GM12878 (cell line): ENCODE measurements at regions not wholly inside any gene's neighbourhood (a gene's known extent, or its start where the extent isn't known, plus 50 kb on each side); places are given as distances from the start of the nearest gene placed in this dataset.

Experiments used
- ATAC-seq: fragments of 200-7000 bp; cut with Tn5 transposase; 3 replicates; pipeline ENCODE4 v1.9.1; 2020; ENCODE audit warnings: mild to moderate bottlenecking, moderate library complexity
- BruUV-seq: library from RNA; stranded (reverse); fragments of 400-500 nt; replicated peaks from 2 replicates; lab custom pipeline; 2021; lab: Mats Ljungman, UMichigan
- CTCF ChIA-PET: fragments of 300-600 bp; sonication (Branson Sonifier 250); formaldehyde crosslinking; extraction: SDS; loops from one replicate; lab custom pipeline; 2021; ENCODE audit warnings: inconsistent platforms; lab: Yijun Ruan, JAX
- POLR2A ChIA-PET: fragments of 350-600 bp; formaldehyde crosslinking; extraction: SDS; loops from one replicate; lab custom pipeline; 2021; ENCODE audit warnings: inconsistent platforms; lab: Charles Lee
- RAD21 ChIA-PET: fragments of 300-600 bp; sonication (Branson Sonifier 250); formaldehyde crosslinking; loops from one replicate; lab custom pipeline; 2023; ENCODE audit warnings: antibody characterized with exemption; ENCODE audit not compliant: unreplicated experiment; lab: Charles Lee
- SMC1A ChIA-PET: fragments of 300-600 bp; sonication (Branson Sonifier 250); formaldehyde crosslinking; loops from one replicate; lab custom pipeline; 2023; ENCODE audit not compliant: unreplicated experiment, uncharacterized antibody; lab: Charles Lee
- DNase-seq: peaks from one replicate; pipeline ENCODE4 v3.0.0-alpha.2; 2011; ENCODE audit warnings: low read depth, low spot score
- FAIRE-seq: peaks from 3 replicates; lab custom pipeline; 2011; peaks lifted over from hg19 to GRCh38; lab: Jason Lieb, UNC
- H2AFZ ChIP-seq: 2 replicates; pipeline ENCODE4 v1.6.0; 2011; ENCODE audit warnings: low read depth, low read length, control low read depth; ENCODE audit not compliant: control insufficient read depth
- H3K27ac ChIP-seq: 2 replicates; pipeline ENCODE4 v1.5.1; 2011; ENCODE audit warnings: control low read depth; ENCODE audit not compliant: control insufficient read depth, insufficient read depth
- H3K27me3 ChIP-seq, 2 experiments: replicated peaks in 1 of 2; 2 replicates each; pipeline versions ENCODE4 v1.6.0 to v1.6.1; 2011; ENCODE audit warnings: low read length in 1 of 2; ENCODE audit not compliant: control insufficient read depth in 2 of 2, insufficient read depth in 2 of 2
- H3K36me3 ChIP-seq, 2 experiments: 2 replicates each; pipeline ENCODE4 v1.5.1; 2011; ENCODE audit warnings: low read length in 1 of 2; ENCODE audit not compliant: control insufficient read depth in 2 of 2, insufficient read depth in 2 of 2
- H3K4me1 ChIP-seq: 2 replicates; pipeline ENCODE4 v1.6.1; 2011; ENCODE audit warnings: mild to moderate bottlenecking, low read length, moderate library complexity, mixed read lengths; ENCODE audit not compliant: control insufficient read depth, insufficient read depth
- H3K4me2 ChIP-seq: 2 replicates; pipeline ENCODE4 v1.6.0; 2011; ENCODE audit warnings: control low read depth; ENCODE audit not compliant: control insufficient read depth, insufficient read depth
- H3K4me3 ChIP-seq: fragments of 200-600 bp; sonication (generic); 2 replicates; pipeline ENCODE4 v1.5.1; 2016
- H3K79me2 ChIP-seq: 2 replicates; pipeline ENCODE4 v1.6.0; 2011; ENCODE audit warnings: low read length; ENCODE audit not compliant: control insufficient read depth, insufficient read depth
- H3K9ac ChIP-seq: 2 replicates; pipeline ENCODE4 v1.8.0; 2011; ENCODE audit warnings: low read length, control low read depth, mixed read lengths; ENCODE audit not compliant: control insufficient read depth, insufficient read depth
- H3K9me3 ChIP-seq: replicated peaks from 3 replicates; pipeline ENCODE4 v1.5.1; 2011; ENCODE audit warnings: mild to moderate bottlenecking, low read length; ENCODE audit not compliant: control insufficient read depth, insufficient read depth
- H4K20me1 ChIP-seq: 2 replicates; pipeline ENCODE4 v1.6.0; 2011; ENCODE audit not compliant: control insufficient read depth, insufficient read depth
- ATF3 ChIP-seq: IDR thresholded peaks from 2 replicates; pipeline ENCODE4 v1.6.1; 2011; ENCODE audit warnings: low read depth, mild to moderate bottlenecking, low read length, moderate library complexity, borderline replicate concordance; ENCODE audit errors: extremely low read depth
- ETV6 ChIP-seq, 2 experiments: fragments of 450-650 bp in 1 of 2; IDR thresholded peaks in 1 of 2; conservative IDR thresholded peaks in 1 of 2; 2 replicates each; pipeline ENCODE4 v1.6.1; 2014; ENCODE audit warnings: antibody characterized with exemption in 1 of 2, borderline replicate concordance in 1 of 2, low read depth in 1 of 2, mild to moderate bottlenecking in 1 of 2, moderate library complexity in 1 of 2
- GABPA ChIP-seq: IDR thresholded peaks from 2 replicates; pipeline ENCODE4 v1.6.1; 2014; ENCODE audit warnings: antibody characterized with exemption, low read depth, mild to moderate bottlenecking, inconsistent platforms
- IRF4 ChIP-seq: IDR thresholded peaks from 2 replicates; pipeline ENCODE4 v1.6.1; 2011; ENCODE audit warnings: low read depth, low read length
- KLF5 ChIP-seq: fragments of 450-650 bp; IDR thresholded peaks from 2 replicates; pipeline ENCODE4 v1.6.1; 2014; ENCODE audit warnings: mild to moderate bottlenecking; ENCODE audit not compliant: partially characterized antibody
- MXI1 ChIP-seq: fragments of 150-350 bp; IDR thresholded peaks from 2 replicates; pipeline ENCODE4 v1.6.1; 2011; ENCODE audit warnings: low read depth, mild to moderate bottlenecking, inconsistent platforms, low read length, improper control_type of control experiment
- MYB ChIP-seq: fragments of 150-350 bp; IDR thresholded peaks from 2 replicates; pipeline ENCODE4 v1.6.1; 2014; ENCODE audit warnings: mild to moderate bottlenecking, low read depth, low read length, borderline replicate concordance
- NFYA ChIP-seq: IDR thresholded peaks from 2 replicates; pipeline ENCODE4 v1.6.1; 2011; ENCODE audit warnings: low read depth, mild to moderate bottlenecking, low read length, improper control_type of control experiment, borderline replicate concordance
- SIN3A ChIP-seq: IDR thresholded peaks from 2 replicates; pipeline ENCODE4 v1.6.1; 2012; ENCODE audit warnings: low read depth, low read length, improper control_type of control experiment
- SPI1 ChIP-seq: IDR thresholded peaks from 2 replicates; pipeline ENCODE4 v1.6.1; 2011; ENCODE audit warnings: low read depth, mild to moderate bottlenecking, low read length, moderate library complexity, borderline replicate concordance; ENCODE audit not compliant: insufficient read depth
- STAT3 ChIP-seq: IDR thresholded peaks from 2 replicates; pipeline ENCODE4 v1.6.1; 2011; ENCODE audit warnings: low read depth, low read length, improper control_type of control experiment
- TAF1 ChIP-seq: IDR thresholded peaks from 2 replicates; pipeline ENCODE4 v1.6.1; 2011; ENCODE audit warnings: mild to moderate bottlenecking, low read depth, low read length, borderline replicate concordance
- YBX1 ChIP-seq: fragments of 450-650 bp; IDR thresholded peaks from 2 replicates; pipeline ENCODE4 v1.6.1; 2016; ENCODE audit warnings: antibody characterized with exemption
- ZNF207 ChIP-seq: fragments of 450-650 bp; IDR thresholded peaks from 2 replicates; pipeline ENCODE4 v1.6.1; 2014; ENCODE audit warnings: antibody characterized with exemption, mild to moderate bottlenecking, borderline replicate concordance
- WGBS: methylation state at CpG from one replicate; pipeline ENCODE4 v1.1.6; 2016; ENCODE audit warnings: low lambda C conversion rate; ENCODE audit not compliant: insufficient replicate concordance, insufficient coverage; ENCODE audit errors: missing lambda C conversion rate; 5-methylcytosine and 5-hydroxymethylcytosine counted together
- in situ Hi-C: fragments of 300-500 bp; cut with MboI; formaldehyde crosslinking; loops from 9 replicates; pipeline ENCODE4 v1.14.3; 2018; ENCODE audit warnings: mixed read lengths
- intact Hi-C: fragments of 100-400 bp; cut with micrococcal nuclease; formaldehyde crosslinking; loops from one replicate; pipeline ENCODE4 v1.14.2; 2022; ENCODE audit not compliant: unreplicated experiment

GRCh38 chr3:72144773-72145505 lies 360.0 kb upstream of the PROK2 start:
- H3K9ac ChIP-seq: no peak overlapping the region
- SMC1A ChIA-PET: interaction anchor here (0.7 to 1.2 kb wide), 3 partner anchors 11 to 1022 kb away, joined by 3 read pairs; no protein-coding TSS in a partner anchor
- TF ChIP-seq SPI1: peak; percentile 81; the same call in 1 of the 2 replicates
- no peak for TF ChIP-seq YBX1
- 0 out of 4 replicates have a peak, but pooled peaks of 1 of the 2 experiments have one; percentile 14 for TF ChIP-seq ETV6 (conservative IDR thresholded peaks at IDR 0.05 in 1 of 2, IDR thresholded peaks at IDR 0.05 in 1 of 2; ENCODE audit: borderline replicate concordance in 1 of 2, low read depth in 1 of 2)
- no peak overlapping the region for H3K4me3 ChIP-seq
- no peak overlapping the region for H2AFZ ChIP-seq
- H3K9me3 ChIP-seq: no peaks in the 10 kb centered on the region; the same call in 2 of the 3 replicates
- no peaks in the 10 kb centered on the region for H3K79me2 ChIP-seq
- in situ Hi-C loops: no loop called here
- BruUV-seq: no TSS peak
- H3K27ac ChIP-seq: no peak overlapping the region
- no peaks in the 10 kb centered on the region for H3K36me3 ChIP-seq
- ATAC-seq: peak; percentile 55
- H4K20me1 ChIP-seq: no peaks in the 10 kb centered on the region
- no peak for DNase-seq
- peaks cover 18% of the 10 kb centered on the region for H3K4me1 ChIP-seq
- CTCF ChIA-PET: no interaction called here
- H3K4me2 ChIP-seq: peak overlapping the region; percentile 11; the same call in 1 of the 2 replicates
- RAD21 ChIA-PET: no interaction called here
- WGBS: 71% methylated on average over 10 of the region's 10 CpGs
- no peak for FAIRE-seq
- H3K27me3 ChIP-seq: no peaks in the 10 kb centered on the region
- POLR2A ChIA-PET: interaction anchor here (0.6 kb wide), 1 partner anchor 27 kb away, joined by 6 read pairs; no protein-coding TSS in a partner anchor
- intact Hi-C loops: no loop called here

GRCh38 chr3:72143966-72144717 lies 359.2 kb upstream of the PROK2 start:
- H3K4me2 ChIP-seq: peak overlapping the region; percentile 11; the same call in 1 of the 2 replicates
- no peak for DNase-seq
- ChIA-PET RAD21 (no interaction called here), CTCF (no interaction called here), POLR2A (interaction anchor here (0.6 kb wide), 1 partner anchor 101 kb away, joined by 3 read pairs; no protein-coding TSS in a partner anchor), SMC1A (interaction anchor here (0.6 to 1.2 kb wide), 3 partner anchors 10 to 331 kb away, joined by 3 read pairs; no protein-coding TSS in a partner anchor)
- H3K27ac ChIP-seq: no peak overlapping the region
- H3K27me3 ChIP-seq: no peaks in the 10 kb centered on the region
- FAIRE-seq: no peak
- peaks cover 18% of the 10 kb centered on the region for H3K4me1 ChIP-seq
- H2AFZ ChIP-seq: no peak overlapping the region
- in situ Hi-C loops (no loop called here), intact Hi-C loops (no loop called here)
- no TSS peak for BruUV-seq
- H4K20me1 ChIP-seq: no peaks in the 10 kb centered on the region
- no peak for ATAC-seq
- H3K4me3 ChIP-seq: no peak overlapping the region
- H3K36me3 ChIP-seq: no peaks in the 10 kb centered on the region
- no peak overlapping the region for H3K9ac ChIP-seq
- no peaks in the 10 kb centered on the region; the same call in 2 of the 3 replicates for H3K9me3 ChIP-seq
- 56% methylated on average over 6 of the region's 6 CpGs for WGBS
- no peaks in the 10 kb centered on the region for H3K79me2 ChIP-seq
- TF ChIP-seq ZNF207 (no peak), KLF5 (no peak), ATF3 (no peak), GABPA (no peak), NFYA (no peak), SIN3A (no peak), TAF1 (no peak), MYB (no peak), IRF4 (no peak), MXI1 (no peak), STAT3 (no peak)
